Ishikawa (cell line): ENCODE measurements at regions not wholly inside any gene's neighbourhood (a gene's known extent, or its start where the extent isn't known, plus 50 kb on each side); places are given as distances from the start of the nearest gene placed in this dataset.

Source experiments
- EP300 ChIP-seq: IDR thresholded peaks from 2 replicates; pipeline ENCODE4 v1.6.1; 2012; ENCODE audit warnings: borderline replicate concordance
- FOXM1 ChIP-seq: IDR thresholded peaks from 2 replicates; pipeline ENCODE4 v1.6.1; 2012; ENCODE audit warnings: low read depth, borderline replicate concordance
- TAF1 ChIP-seq: IDR thresholded peaks from 2 replicates; pipeline ENCODE4 v1.6.1; 2012; ENCODE audit warnings: low read depth, mild to moderate bottlenecking
- TF ChIP-seq, protein P1 (sequence below): IDR thresholded peaks from 2 replicates; pipeline ENCODE4 v1.6.1; 2012

DNA sequence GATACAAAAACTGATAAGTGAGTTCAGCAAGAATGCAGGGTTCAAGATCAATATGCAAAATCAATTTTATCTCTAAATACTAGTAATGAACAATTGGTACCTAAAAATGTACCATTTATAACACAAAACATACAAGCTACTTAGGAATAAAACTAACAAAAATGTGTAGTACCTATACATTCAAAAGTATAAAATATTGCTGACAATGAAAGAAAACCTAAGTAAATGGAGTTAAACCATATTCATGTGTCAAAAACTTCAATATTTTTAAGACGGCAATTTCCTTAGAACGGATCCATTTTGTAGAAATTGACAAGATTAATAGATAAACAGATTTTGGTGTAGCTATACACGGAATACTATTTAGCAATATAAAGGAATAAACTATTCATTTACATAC is 343.1 kb upstream of the CCDC54 start:
- TF ChIP-seq, protein P1, sequence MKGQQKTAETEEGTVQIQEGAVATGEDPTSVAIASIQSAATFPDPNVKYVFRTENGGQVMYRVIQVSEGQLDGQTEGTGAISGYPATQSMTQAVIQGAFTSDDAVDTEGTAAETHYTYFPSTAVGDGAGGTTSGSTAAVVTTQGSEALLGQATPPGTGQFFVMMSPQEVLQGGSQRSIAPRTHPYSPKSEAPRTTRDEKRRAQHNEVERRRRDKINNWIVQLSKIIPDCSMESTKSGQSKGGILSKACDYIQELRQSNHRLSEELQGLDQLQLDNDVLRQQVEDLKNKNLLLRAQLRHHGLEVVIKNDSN: no peak
- TF ChIP-seq FOXM1: no peak
- TF ChIP-seq TAF1: no peak
- no peak for TF ChIP-seq EP300
